Stimulated activated CD4-positive, alpha-beta T cell treated with anti-CD3 and anti-CD28 coated beads, TNF-alpha, amount 100 ng/mL, for 24 hours (primary cell): ENCODE measurements at regions not wholly inside any gene's neighbourhood (a gene's known extent, or its start where the extent isn't known, plus 50 kb on each side); places are given as distances from the start of the nearest gene placed in this dataset.

Experiments used
- DNase-seq, 3 experiments: peaks; one replicate each; pipeline ENCODE4 v3.0.0-alpha.2; 2020; ENCODE audit warnings: low read depth in 3 of 3

GRCh38 chr5:160508780-160509361, 87.2 kb downstream of the PTTG1 start:
- DNase-seq, result peak; percentile 42 to 54 (median 44)

- no peak for DNase-seq
These were observed 89.8 kb downstream of the PTTG1 start for GRCh38 chr5:160511280-160511929.
